Putamen (tissue), 1 donor: ENCODE measurements at regions not wholly inside any gene's neighbourhood (a gene's known extent, or its start where the extent isn't known, plus 50 kb on each side); places are given as distances from the start of the nearest gene placed in this dataset.

Experiments used
- DNase-seq: peaks from one replicate; pipeline ENCODE4 v3.0.0-alpha.2; 2016; ENCODE audit warnings: low spot score

GRCh38 chr20:55783381-55783780 lies 221.9 kb downstream of the CBLN4 start:
- no peak for DNase-seq

GRCh38 chr20:55782912-55783253 lies 222.4 kb downstream of the CBLN4 start:
- DNase-seq: no peak

GRCh38 chr20:55782224-55782911 lies 223.0 kb downstream of the CBLN4 start:
- DNase-seq: no peak

- DNase-seq: no peak
These were observed 226.5 kb downstream of the CBLN4 start for GRCh38 chr20:55778796-55779195.

- DNase-seq: no peak
These were observed 227.7 kb downstream of the CBLN4 start for GRCh38 chr20:55777641-55778040.

- no peak for DNase-seq
These were observed 229.1 kb downstream of the CBLN4 start for GRCh38 chr20:55776176-55776575.

GRCh38 chr20:55774628-55775027 lies 230.7 kb downstream of the CBLN4 start:
- no peak for DNase-seq

- no peak for DNase-seq
These were observed 243.5 kb downstream of the CBLN4 start for GRCh38 chr20:55761797-55762196.

GRCh38 chr20:55761100-55761499 lies 244.2 kb downstream of the CBLN4 start:
- DNase-seq: no peak

- no peak for DNase-seq
These were observed 244.7 kb downstream of the CBLN4 start for GRCh38 chr20:55760586-55760985.

GRCh38 chr20:55755861-55756260 lies 249.5 kb downstream of the CBLN4 start:
- DNase-seq: no peak

- DNase-seq: no peak
These were observed 249.9 kb downstream of the CBLN4 start for GRCh38 chr20:55755411-55755810.

GRCh38 chr20:55746723-55747122 lies 258.6 kb downstream of the CBLN4 start:
- DNase-seq: no peak

GRCh38 chr20:55745840-55746239 lies 259.5 kb downstream of the CBLN4 start:
- DNase-seq: no peak

- DNase-seq: no peak
These were observed 260.4 kb downstream of the CBLN4 start for GRCh38 chr20:55744896-55745295.

GRCh38 chr20:55741801-55742200 lies 263.5 kb downstream of the CBLN4 start:
- no peak for DNase-seq

- DNase-seq: no peak
These were observed 265.2 kb downstream of the CBLN4 start for GRCh38 chr20:55740076-55740475.

GRCh38 chr20:55730321-55730720 lies 275.0 kb downstream of the CBLN4 start:
- no peak for DNase-seq

GRCh38 chr20:55714736-55715135 lies 290.6 kb downstream of the CBLN4 start:
- no peak for DNase-seq

GRCh38 chr20:55714082-55714481 lies 291.2 kb downstream of the CBLN4 start:
- no peak for DNase-seq

- DNase-seq: no peak
These were observed 300.9 kb downstream of the CBLN4 start for GRCh38 chr20:55704458-55704857.

- DNase-seq: no peak
These were observed 303.9 kb downstream of the CBLN4 start for GRCh38 chr20:55701467-55701866.

- DNase-seq: no peak
These were observed 308.8 kb downstream of the CBLN4 start for GRCh38 chr20:55696520-55696919.

- no peak for DNase-seq
These were observed 311.7 kb downstream of the CBLN4 start for GRCh38 chr20:55693641-55694040.

GRCh38 chr20:55685841-55686240 lies 319.5 kb downstream of the CBLN4 start:
- no peak for DNase-seq
